Astrocyte of the spinal cord (primary cell): ENCODE measurements at regions not wholly inside any gene's neighbourhood (a gene's known extent, or its start where the extent isn't known, plus 50 kb on each side); places are given as distances from the start of the nearest gene placed in this dataset.

Experiments
- DNase-seq: peaks from one replicate; pipeline ENCODE4 v3.0.0; 2011; ENCODE audit warnings: low read depth, low spot score
- H3K4me3 ChIP-seq: 2 replicates; pipeline ENCODE4 v1.5.1; 2011; ENCODE audit warnings: low read depth, mild to moderate bottlenecking, low read length, moderate library complexity
- CTCF ChIP-seq: IDR thresholded peaks from 2 replicates; pipeline ENCODE4 v1.5.1; 2012; ENCODE audit warnings: low read depth, mild to moderate bottlenecking, low read length, inconsistent platforms
- in situ Hi-C: cut with HindIII; loops from 2 replicates; pipeline ENCODE4 v1.10.0; 2017; ENCODE audit warnings: low sequenced_read_pairs

- in situ Hi-C loops, result no loop called here
- DNase-seq, result no peak
- TF ChIP-seq CTCF, result no peak
- H3K4me3 ChIP-seq, result no peak overlapping the region
These were observed 336.9 kb downstream of the DRD1 start for GRCh38 chr5:175107028-175107588.

GRCh38 chr5:175104677-175105076 lies 339.3 kb downstream of the DRD1 start:
- DNase-seq, result no peak
- H3K4me3 ChIP-seq, result no peak overlapping the region
- in situ Hi-C loops, result no loop called here
- no peak for TF ChIP-seq CTCF

GRCh38 chr5:175103746-175104145 lies 340.2 kb downstream of the DRD1 start:
- DNase-seq, result no peak
- no peak overlapping the region for H3K4me3 ChIP-seq
- no peak for TF ChIP-seq CTCF
- in situ Hi-C loops, result no loop called here

GRCh38 chr5:175102717-175103116 lies 341.3 kb downstream of the DRD1 start:
- no peak for DNase-seq
- no peak for TF ChIP-seq CTCF
- in situ Hi-C loops, result no loop called here
- no peak overlapping the region for H3K4me3 ChIP-seq

GRCh38 chr5:175098301-175098700 lies 345.7 kb downstream of the DRD1 start:
- in situ Hi-C loops, result no loop called here
- DNase-seq, result no peak
- no peak overlapping the region for H3K4me3 ChIP-seq
- TF ChIP-seq CTCF, result no peak

GRCh38 chr5:175096469-175097165 lies 347.4 kb downstream of the DRD1 start:
- H3K4me3 ChIP-seq, result no peak overlapping the region
- DNase-seq, result no peak
- in situ Hi-C loops, result no loop called here
- no peak for TF ChIP-seq CTCF
